Hepatocyte (in vitro differentiated cells): ENCODE measurements at regions not wholly inside any gene's neighbourhood (a gene's known extent, or its start where the extent isn't known, plus 50 kb on each side); places are given as distances from the start of the nearest gene placed in this dataset.
"Not testable (repeated sequence)": the region's sequence is repeated elsewhere in the genome, so short reads cannot be mapped to it uniquely, and the experiment has no call there.

Source experiments
- CTCF ChIP-seq: fragments of 200-600 bp; sonication (generic); IDR thresholded peaks from 2 replicates; pipeline ENCODE4 v1.5.1; 2016; ENCODE audit warnings: antibody characterized with exemption, mild to moderate bottlenecking; ENCODE audit not compliant: poor library complexity
- EZH2 ChIP-seq: fragments of 200-600 bp; sonication (generic); IDR thresholded peaks from 2 replicates; pipeline ENCODE4 v1.6.1; 2016; ENCODE audit warnings: antibody characterized with exemption, mild to moderate bottlenecking, borderline replicate concordance
- EZH2phosphoT487 ChIP-seq: fragments of 200-600 bp; sonication (generic); IDR thresholded peaks from one replicate; pipeline ENCODE4 v1.6.1; 2018; ENCODE audit warnings: antibody characterized with exemption, mild to moderate bottlenecking, low read depth, moderate library complexity; ENCODE audit not compliant: unreplicated experiment, severe bottlenecking

DNA sequence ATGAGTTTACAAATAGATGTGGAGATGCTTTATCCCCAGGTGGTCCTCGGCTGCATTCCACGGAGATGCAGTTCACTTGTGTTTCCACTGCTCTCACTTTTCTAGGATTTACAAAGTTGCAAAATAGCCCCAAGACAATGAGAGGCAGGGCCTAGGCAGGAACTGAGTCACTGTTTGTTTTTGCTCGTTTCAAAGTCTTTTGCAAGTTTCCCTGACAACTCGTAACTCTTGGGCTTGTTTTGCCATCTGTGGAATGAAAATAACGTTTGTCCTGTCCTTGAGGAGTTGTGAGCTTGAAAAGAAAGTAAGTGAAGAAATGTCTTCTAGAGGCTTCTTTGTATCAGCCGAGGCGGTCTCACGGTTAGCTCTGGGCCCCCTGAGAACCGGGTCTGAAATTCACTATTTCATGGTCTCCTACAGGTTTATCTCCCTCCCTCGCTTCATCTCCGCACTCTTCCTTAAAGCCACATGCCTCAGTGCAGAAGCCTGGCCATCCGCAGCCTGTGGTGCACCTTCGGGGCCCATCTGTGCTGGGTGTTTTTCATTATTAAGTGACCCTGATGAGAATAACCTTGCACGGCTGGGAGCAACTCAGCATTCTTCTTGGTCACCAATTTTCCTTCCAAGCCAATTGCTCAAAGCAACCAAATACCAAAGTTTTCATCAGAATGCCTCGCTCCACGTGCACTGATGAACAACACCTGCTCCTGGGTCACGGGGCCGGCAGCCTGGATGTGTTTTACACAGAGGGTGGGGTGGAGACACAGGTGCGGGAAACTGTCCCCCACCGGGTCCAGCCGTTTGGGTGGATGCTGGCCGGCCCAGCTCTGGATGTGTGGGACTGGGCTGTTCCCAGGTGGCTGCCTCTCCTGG, 172.4 kb downstream of the LAT start:
- not testable (repeated sequence) for TF ChIP-seq CTCF, EZH2phosphoT487, EZH2
